ENCODE measurements at regions not wholly inside any gene's neighbourhood (a gene's known extent, or its start where the extent isn't known, plus 50 kb on each side); places are given as distances from the start of the nearest gene placed in this dataset.

- no peak for TF ChIP-seq SPI1 (IDR thresholded peaks at IDR 0.05; ENCODE audit: borderline replicate concordance, low read depth)
- no peak for TF ChIP-seq CTCF (IDR thresholded peaks at IDR 0.05; ENCODE audit: insufficient read depth, low read length)
These were observed 354.2 kb upstream of the KCNN2 start for GRCh38 chr5:114007678-114008077.

Data from HL-60 (cell line).